IMR-90 (cell line): ENCODE measurements at regions not wholly inside any gene's neighbourhood (a gene's known extent, or its start where the extent isn't known, plus 50 kb on each side); places are given as distances from the start of the nearest gene placed in this dataset.

Experiments
- BHLHE40 ChIP-seq: fragments of 150-350 bp; IDR thresholded peaks from 2 replicates; pipeline ENCODE4 v1.6.1; 2016; ENCODE audit warnings: mild to moderate bottlenecking, low read depth, low read length
- CHD1 ChIP-seq: IDR thresholded peaks from 2 replicates; pipeline ENCODE4 v1.6.1; 2012; ENCODE audit warnings: low read depth, low read length, improper control_type of control experiment
- MAZ ChIP-seq: IDR thresholded peaks from 2 replicates; pipeline ENCODE4 v1.6.1; 2012; ENCODE audit warnings: low read depth, mild to moderate bottlenecking, low read length, improper control_type of control experiment, moderate library complexity, borderline replicate concordance
- MXI1 ChIP-seq: IDR thresholded peaks from 2 replicates; pipeline ENCODE4 v1.6.1; 2012; ENCODE audit warnings: low read depth, mild to moderate bottlenecking, low read length, moderate library complexity, borderline replicate concordance
- NFE2L2 ChIP-seq: fragments of 150-350 bp; IDR thresholded peaks from 2 replicates; pipeline ENCODE4 v1.6.1; 2016; ENCODE audit warnings: low read depth, mild to moderate bottlenecking, low read length
- POLR2A ChIP-seq: IDR thresholded peaks from 2 replicates; pipeline ENCODE4 v1.6.1; 2012; ENCODE audit warnings: mild to moderate bottlenecking, low read depth, low read length
- SMC3 ChIP-seq: fragments of 150-350 bp; IDR thresholded peaks from 2 replicates; pipeline ENCODE4 v1.6.1; 2016; ENCODE audit warnings: low read depth, mild to moderate bottlenecking, antibody characterized with exemption, low read length, moderate library complexity
- TF ChIP-seq, protein P1 (sequence below): conservative IDR thresholded peaks from 2 replicates; pipeline ENCODE4 v1.5.1; 2012; ENCODE audit warnings: mild to moderate bottlenecking, low read depth, low read length, improper control_type of control experiment
- TF ChIP-seq, protein P2 (sequence below): fragments of 150-350 bp; IDR thresholded peaks from 2 replicates; pipeline ENCODE4 v1.6.1; 2017; ENCODE audit warnings: mild to moderate bottlenecking, antibody characterized with exemption, low read length, low read depth

DNA sequence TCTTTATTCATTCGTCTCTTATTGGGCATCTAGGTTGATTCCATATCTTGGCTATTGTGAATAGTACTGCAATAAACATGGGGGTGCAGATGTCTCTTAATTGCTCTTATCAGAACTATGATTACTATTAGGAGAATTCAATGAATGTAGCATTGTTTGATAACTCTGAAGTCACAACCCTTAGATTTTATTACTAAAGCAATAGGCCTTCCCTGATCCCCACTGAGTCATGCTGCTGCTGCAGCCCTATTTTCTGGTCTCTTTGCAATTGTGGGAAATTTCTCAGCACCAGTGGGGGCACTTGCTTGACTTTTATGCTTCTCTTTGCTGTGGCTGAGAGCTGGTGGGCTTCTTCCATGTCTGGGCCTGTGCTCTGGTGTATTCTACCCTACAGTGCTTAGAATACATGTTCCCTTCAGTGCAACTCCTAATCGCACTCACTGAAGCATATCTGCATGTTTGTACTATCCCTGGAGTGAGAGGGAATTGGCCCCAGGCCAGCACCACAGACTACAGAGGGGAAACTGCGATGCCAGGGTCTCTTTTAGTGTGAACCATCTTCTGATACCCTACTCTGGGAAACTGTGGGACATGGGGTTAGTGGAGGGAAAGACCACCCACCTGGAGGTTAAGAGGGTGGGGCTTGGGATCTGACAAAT is 52.2 kb upstream of the ROR1 start:
- TF ChIP-seq, protein P1, sequence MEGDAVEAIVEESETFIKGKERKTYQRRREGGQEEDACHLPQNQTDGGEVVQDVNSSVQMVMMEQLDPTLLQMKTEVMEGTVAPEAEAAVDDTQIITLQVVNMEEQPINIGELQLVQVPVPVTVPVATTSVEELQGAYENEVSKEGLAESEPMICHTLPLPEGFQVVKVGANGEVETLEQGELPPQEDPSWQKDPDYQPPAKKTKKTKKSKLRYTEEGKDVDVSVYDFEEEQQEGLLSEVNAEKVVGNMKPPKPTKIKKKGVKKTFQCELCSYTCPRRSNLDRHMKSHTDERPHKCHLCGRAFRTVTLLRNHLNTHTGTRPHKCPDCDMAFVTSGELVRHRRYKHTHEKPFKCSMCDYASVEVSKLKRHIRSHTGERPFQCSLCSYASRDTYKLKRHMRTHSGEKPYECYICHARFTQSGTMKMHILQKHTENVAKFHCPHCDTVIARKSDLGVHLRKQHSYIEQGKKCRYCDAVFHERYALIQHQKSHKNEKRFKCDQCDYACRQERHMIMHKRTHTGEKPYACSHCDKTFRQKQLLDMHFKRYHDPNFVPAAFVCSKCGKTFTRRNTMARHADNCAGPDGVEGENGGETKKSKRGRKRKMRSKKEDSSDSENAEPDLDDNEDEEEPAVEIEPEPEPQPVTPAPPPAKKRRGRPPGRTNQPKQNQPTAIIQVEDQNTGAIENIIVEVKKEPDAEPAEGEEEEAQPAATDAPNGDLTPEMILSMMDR = no peak
- TF ChIP-seq POLR2A = no peak
- TF ChIP-seq, protein P2, sequence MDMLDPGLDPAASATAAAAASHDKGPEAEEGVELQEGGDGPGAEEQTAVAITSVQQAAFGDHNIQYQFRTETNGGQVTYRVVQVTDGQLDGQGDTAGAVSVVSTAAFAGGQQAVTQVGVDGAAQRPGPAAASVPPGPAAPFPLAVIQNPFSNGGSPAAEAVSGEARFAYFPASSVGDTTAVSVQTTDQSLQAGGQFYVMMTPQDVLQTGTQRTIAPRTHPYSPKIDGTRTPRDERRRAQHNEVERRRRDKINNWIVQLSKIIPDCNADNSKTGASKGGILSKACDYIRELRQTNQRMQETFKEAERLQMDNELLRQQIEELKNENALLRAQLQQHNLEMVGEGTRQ = no peak
- TF ChIP-seq NFE2L2 = no peak; the same call in 1 of the 2 replicates
- no peak for TF ChIP-seq MXI1
- TF ChIP-seq CHD1 = no peak
- TF ChIP-seq MAZ = no peak
- TF ChIP-seq BHLHE40 = no peak
- TF ChIP-seq SMC3 = no peak
